HG03280 (cell line): ENCODE measurements at regions not wholly inside any gene's neighbourhood (a gene's known extent, or its start where the extent isn't known, plus 50 kb on each side); places are given as distances from the start of the nearest gene placed in this dataset.

Experiments used
- ATAC-seq: cut with Tn5 transposase; IDR thresholded peaks from one replicate; pipeline ENCODE4 v1.9.1; 2021; ENCODE audit warnings: mild to moderate bottlenecking, moderate library complexity; ENCODE audit not compliant: unreplicated experiment

DNA sequence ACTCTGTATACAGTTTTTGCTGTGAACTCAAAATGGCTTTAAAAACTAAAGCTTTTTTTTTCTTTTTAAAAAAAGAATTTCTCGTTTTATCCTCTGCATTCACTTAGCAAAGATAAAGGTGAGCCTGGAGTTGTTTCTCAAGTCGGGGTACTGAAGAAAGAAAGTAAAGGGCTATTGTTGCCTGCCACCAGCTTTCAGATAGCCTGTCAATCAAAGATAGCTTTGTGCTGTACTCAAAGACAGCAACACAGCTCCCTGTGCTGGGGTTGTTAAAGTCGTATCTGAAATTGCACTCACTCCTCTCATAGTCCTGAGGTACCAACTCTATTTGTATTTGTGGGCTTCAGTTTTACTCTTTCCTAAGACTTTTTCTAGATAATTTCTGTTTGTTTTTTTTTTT, 710.1 kb upstream of the ID4 start:
- no peak for ATAC-seq

DNA sequence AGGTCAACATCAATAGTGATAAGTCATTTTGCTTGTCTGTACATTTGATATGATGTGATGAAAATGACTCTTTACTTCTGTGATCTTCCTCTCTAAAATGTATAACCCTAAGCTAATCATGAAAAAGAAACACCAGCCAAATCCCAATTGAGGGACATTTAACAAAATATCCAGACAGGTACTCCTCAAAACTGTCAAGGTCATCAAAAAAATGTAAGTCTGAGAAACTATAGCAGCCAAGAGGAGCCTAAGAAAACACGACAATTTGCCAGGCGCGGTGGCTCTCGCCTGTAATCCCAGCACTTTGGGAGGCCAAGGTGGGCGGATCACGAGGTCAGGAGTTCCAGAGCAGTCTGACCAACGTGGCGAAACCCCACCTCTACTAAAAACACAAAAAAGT, 708.5 kb upstream of the ID4 start:
- ATAC-seq: no peak

DNA sequence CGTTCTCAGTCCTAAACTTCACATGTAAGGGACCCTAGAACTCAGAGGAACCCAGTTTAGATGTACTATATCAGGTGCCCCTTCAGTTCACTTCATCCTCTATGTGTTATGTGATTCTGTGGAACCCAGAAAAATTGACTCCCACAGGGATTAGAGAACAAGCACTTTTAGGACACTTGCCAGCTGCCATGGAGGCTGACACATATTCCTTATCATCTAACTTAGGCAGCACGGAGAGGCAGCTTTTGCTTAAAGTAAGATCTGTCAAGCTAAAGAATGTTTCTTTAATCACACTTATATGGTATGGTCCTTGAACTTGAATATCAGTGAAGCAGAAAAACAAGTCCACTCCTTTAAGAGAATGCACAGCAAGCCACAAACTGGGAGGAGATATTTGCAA, 701.5 kb upstream of the ID4 start:
- no peak for ATAC-seq

DNA sequence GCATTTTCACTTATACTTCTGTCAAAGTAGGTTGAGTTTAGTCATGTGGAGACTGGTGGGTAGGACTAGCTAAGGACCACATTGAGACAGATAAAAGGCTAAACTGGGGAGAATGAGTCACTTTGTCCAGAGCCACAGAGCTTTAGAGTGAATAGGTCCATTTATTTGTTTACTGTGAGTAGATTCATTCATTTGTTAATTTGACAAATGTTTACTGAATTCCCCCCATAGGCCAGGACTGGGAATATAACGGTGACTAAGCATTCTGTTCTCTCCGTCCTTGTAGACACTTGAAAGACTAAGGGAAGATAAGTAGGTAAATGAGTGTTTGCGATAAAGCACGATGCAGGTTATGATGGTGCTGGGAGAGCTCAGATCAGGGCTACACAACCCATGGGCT, 699.7 kb upstream of the ID4 start:
- ATAC-seq: no peak

DNA sequence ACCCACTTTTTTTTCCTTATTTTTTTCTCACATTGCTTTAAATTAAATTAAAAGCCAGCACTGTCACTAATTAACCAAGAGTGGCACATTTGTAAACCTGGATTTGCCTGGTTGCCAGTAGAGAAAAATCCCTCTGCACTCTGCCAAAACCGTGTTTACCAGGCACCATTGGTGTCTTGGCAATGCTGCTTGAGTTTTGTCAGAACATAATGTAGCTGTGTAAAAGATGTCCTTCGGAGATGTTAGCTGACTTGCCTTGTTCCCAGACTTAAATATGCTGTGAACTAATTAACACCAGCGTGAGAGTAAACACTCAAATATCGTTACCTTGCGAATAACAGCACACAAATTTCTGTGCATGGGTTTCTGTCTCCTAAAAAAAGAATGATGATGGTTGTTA, 694.9 kb upstream of the ID4 start:
- ATAC-seq: no peak

DNA sequence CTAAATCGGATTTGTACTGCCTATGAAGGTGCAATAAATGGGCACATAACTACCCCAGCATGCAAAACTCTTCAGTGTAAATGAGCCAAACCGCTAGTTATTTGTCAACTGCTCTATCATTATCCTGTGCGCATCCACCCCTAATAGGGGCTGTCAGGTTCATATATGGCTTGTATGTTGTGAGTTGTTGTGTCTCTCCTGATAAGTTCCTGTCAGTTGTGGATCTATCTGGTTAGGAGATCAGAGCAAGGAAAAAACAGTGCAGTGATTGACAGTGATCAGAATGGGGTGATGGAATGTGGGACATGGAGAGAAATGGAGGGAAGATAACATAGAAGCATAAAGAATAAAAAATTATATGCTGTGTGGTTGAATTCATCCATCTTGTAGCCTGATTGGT, 686.9 kb upstream of the ID4 start:
- no peak for ATAC-seq

DNA sequence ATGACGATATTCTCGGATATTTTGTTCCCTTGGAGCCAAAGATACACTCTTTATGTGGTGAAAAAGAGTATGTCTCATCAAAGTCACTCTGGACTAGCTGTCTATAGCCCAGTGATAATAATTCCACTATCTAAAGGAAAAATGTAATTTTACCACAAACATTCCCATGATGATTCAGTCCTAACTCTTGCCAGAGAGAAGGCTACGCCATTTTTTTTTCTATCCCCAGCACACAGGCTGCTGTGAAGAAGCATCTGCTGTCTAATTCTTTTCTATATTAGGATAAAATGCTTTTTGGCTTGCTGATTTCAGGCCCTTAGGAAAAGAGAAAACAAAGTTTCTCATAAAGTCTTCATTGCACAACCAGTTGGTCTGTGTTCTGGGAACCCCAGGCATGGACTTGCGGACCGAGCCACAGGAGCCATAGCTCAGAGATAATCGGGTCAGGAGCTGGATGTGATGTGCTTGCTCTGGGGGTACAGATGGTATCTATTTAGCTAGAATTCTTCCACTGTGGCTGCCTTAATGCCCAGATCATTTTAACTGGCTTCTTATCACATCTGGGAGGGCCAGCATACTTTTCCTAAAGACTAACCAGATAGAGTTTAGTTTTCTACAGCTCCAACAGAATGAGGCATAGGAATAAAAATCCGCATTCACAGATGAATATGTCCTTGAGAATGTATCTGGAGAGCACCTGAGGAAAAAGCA, 683.7 kb upstream of the ID4 start:
- no peak for ATAC-seq

DNA sequence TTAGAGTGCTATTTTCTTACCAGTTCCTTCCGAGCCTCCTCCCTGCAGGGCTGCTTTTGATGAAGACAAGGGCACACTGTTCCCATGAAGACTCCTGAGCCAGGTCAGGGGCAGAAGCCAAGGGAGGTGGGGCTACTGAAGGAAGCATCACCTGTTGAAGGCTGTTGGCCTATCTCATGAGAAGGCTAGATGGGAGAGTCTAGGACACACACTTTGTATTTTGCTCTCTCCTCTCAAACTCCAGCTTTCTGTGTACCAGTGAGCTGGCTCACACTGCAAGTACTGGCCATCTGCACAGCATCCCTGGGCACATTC, 683.2 kb upstream of the ID4 start:
- no peak for ATAC-seq

DNA sequence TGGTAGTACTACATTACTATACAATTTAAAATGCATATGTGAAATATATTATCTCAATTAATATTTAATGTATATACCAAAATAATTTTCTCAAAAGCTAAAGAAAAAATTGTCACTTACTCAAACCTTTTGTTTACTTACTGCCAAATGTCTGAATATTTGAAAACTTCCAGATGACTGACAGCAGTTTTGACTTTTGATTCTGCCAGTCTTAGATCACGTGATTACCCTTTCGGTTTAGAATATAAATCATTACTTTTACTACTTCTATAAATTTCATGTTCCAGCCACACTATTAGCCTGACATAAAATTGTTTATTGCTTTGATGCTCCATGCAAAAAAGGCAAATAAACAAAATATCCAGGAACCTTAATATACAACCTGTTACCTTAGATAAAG, 680.7 kb upstream of the ID4 start:
- ATAC-seq: no peak

DNA sequence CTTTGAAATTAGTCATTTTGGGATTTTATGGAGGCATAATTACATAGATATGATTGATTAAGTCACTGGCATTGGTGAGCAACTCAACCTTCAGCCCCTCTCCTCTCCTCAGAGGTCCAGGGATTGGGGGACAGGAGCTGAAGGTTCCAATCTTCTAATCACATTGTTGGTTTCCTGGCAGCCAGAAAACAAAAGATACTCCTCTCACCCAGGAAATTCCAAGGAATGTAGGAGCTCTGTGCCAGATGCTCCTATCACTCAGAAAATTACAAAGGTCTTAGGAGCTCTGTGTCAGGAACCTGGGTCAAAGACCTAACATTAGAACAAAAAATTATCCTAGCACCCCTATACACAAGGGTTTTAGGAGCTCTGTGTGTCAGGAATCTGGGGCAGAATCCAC, 679.7 kb upstream of the ID4 start:
- no peak for ATAC-seq

DNA sequence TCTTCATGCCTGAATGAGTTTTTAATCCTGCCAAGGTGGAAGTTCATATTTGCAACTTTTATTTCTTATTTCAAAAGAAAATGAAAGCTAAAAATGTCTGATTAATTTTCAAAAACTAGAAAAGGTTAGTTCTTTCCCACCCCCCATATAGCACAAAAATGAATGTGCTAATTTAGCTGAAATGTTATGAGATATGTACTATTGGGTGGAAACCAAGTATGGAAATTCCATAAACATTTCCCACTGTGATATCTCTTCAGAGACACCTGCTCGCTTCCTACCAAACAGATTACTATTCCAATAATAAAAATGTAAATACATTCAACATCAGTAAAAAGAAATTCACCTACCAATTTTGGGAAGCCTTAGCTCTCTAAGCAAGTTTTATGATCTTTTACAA, 678.6 kb upstream of the ID4 start:
- ATAC-seq: no peak

DNA sequence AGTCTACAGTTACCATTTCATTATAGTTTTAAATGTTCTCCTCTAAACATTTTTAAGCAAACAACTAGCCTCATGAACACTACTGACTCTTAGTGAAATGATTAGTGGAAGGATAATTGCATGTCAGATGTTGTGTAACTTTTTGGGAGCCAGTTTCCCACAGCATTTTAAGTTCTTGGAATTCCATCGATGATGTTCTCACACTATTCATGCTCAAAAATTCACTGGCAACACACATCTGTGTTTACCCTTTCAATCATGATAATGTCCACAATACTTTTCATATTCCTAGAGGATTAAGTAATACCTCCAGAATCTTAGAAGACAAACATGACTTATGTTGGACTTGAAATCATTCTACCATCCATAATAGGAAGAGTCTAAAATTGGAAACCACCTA, 678.1 kb upstream of the ID4 start:
- ATAC-seq: no peak

DNA sequence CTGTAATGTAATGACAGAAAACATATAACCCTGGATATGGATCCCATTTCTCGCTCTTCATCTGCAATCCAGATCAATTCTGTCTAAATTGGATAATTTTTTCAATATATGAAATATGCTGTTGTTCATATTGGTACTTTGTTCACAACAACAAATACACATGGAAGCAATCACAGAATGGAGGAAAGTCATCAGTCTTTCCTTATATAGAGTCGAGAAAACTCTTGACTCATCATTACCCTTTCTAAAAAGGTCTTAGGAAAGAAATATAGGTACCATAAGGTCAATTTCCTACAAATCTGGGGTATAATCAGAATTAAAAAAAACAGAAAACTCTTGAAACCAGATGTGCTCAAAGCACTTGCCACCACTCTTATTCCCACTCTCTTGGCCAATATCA, 677.6 kb upstream of the ID4 start:
- no peak for ATAC-seq

DNA sequence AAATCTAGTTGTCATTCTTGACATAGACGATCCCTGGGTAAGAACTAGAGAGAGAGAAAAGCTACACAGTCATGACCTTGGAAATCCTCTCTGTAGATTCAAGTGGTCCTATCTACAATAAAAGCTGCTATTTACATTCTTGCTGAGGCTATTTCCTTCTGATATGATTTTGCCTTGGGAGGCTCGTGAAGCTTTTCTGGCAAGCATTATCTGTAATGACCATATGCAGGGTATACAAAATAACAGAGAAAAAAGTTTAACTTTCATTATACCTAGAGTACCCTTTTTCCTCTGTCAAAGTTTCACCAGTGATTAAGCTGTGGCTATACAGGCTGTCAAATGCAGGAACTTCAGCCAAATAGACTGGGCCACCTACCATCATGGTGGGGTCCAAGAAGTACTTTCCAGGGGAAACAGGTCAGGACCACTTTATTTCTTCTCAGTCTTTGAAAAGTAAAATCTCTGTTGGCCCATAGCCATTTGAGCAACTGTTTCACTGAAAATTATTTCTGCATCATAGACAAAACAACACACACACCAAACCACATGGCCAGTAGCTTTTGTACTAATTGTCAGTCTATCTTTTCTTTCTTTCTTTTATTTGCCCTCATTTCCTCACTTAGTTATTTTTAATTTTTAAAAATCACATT, 677.0 kb upstream of the ID4 start:
- no peak for ATAC-seq

DNA sequence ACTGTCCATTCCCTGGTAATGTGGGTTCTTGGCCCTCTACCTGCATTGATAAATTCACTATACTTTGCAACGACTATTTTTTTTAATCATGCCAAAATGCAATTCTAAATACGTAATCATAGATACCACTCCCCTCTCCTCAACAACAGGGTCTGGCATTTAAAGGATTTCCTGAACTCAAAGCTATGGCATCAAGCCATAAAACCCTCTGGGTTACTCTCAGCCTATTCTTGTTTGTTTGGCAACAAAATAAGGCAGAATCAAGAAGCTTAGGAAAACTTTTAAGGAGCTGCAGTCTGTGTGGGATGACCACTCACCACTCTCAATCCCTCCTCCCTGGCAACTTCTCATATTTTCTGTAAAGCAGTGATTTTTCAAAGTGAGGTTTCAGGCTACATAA, 669.9 kb upstream of the ID4 start:
- ATAC-seq: no peak

DNA sequence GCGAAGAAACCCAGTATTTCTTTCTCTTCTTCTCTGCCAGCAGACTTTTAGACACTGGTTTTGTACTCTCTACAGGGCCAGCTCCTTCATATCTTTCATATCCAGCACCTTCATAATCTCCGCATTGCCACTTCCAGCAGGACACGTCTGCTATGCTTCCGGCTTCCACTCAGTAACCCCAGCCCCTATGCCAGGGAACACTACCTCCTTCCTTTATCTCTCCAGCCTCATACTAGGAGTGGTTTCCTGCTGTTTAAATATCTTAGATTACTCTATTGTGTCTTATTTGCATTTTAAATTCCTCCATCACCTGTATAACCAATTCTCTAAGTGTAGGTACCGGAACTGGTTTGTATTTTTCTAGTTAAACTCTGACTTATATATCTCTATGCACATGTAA, 667.8 kb upstream of the ID4 start:
- ATAC-seq: no peak

DNA sequence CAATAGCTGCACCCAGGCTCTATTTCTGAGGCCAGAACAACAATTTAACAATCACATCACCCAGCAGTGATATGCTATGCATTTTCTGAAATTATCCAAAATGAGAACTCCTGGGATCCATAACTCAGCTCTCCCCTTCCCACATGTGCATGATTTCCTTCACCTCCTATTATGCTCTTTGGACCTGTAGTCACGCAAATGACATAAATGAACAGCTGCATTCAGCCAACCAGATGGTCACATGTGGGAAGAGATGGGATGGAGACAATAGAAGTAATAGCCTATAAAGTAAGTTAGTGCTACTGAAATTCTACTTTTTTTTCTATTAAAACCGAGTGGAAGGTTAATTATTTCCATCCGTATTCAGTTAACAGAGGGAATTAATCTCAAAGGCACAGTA, 662.1 kb upstream of the ID4 start:
- ATAC-seq: no peak

DNA sequence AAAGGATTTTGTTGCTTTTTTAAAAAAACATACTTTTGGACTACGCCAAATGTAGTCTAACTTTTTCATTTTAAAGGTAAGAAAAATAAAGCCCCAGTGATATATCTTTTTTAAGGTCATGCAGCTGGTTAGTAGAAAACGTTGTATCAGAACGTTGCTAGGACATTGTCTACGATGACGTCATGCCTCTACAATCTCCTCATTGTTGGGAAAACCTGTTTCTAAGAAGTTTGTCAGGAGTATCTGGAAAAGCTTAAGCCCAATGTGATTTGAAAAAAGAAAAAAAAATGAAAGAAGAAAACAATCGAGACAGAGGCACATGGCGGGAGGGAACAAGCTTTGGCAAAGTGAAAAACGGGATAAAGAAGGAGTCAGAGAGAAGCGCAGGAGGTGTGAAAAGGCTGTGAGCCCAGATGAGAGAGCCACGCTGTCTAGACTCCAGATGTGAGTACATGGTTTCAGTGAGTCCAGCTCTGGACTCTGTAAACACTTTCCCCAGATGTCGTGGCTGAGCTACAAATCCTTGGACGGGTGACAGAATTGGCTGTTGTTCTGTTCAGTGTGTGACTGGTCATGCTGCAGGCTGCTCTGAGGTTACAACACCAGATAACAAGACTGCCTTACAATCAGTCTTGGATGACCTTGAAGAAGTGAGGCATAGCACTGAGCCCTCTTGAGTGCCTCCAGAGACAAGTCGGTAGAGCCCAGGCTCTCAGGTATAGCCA, 656.7 kb upstream of the ID4 start:
- ATAC-seq: no peak

DNA sequence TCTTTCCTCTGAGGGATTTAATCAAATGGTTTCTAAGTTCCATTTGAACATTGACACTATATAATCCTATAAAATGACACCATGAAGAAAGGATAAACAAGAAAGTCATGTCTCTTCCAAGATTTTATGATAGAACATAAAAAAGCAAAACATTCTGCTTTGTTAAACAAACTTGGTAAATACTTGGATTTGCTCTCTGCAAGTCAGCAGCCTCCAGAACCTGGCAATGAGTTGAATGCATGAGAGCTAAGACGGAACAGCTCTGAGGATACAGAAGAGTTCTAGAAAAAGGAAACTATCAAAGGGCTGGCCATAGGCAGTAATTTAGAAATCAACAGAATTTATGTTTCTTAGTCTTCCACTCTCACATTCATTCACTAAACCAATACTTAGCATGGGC, 656.0 kb upstream of the ID4 start:
- no peak for ATAC-seq

DNA sequence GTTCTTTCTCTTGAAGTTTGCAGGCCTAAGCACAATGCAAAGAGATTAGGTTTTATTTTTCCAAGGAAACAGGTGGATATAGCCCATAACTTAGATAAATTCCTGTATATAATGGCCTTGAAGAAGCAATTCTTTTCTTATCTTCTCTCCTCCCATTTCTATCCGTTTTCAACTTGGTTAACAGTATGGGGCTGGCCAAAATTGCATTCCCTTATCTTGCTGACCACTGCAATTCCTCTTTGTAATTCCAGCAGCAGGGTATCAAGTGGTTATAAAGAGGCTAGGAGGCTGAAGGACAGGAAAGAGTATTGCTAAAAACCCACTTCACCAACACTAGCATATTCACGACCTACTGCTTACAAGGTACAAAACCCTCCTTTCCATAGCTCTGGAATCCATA, 643.5 kb upstream of the ID4 start:
- ATAC-seq: no peak

DNA sequence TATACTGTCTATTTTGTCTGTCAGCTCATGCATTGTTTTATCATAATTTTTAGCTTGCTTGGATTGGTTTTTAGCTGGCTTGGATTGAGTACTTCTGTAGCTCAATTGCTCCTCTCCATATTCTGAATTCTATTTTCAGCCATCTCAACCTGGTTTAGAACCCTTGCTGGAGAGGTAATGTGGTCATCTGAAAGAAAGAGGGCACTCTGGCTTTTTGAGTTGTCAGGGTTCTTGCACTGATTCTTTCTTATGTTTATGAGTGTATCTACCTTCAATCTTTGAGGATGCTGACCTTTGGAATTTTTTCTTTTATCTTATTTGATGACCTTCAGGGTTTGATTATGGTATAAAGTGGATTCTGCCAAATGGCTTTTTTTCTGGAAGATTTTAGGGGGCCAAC, 632.7 kb upstream of the ID4 start:
- ATAC-seq: no peak

DNA sequence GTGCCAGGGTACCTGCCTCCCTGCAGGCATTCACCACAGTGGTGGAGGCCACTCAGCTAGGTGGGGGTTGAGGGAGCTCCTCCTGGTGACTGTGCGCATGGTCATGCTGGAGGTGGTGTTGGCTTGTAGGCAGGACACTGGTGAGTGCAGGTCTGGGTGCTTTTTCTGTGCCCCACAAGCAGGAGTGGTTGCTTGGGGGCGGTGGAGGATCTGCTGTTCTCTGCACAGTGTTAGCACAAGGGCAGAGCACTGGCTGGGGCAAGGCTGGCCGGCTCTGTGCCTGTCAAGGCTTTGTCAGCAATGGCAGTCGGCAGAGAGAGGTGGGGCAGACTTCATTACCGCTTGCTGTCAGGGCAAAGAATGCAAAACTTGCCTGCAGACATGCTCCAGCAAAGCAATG, 632.1 kb upstream of the ID4 start:
- ATAC-seq: no peak

DNA sequence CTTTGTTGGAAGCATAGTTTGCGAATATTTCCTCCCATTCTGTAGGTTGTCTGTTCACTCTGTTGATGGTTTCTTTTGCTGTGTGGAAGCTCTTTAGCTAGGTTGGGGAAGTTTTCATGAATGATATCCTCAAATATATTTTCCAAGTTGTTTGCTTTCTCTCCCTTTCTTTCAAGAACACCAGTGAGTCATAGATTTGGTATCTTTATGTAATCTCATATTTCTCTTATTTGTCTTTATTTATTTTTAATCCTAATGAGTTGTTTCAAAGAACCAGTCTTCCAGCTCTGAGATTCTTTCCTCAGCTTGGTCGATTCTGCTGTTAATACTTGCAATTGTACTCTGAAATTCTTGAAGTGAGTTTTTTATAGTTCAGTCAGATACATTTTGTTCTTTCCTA, 628.0 kb upstream of the ID4 start:
- no peak for ATAC-seq
